Hematopoietic multipotent progenitor cell treated with erythropoietin and hydrocortisone succinate and interleukin-3 and kit ligand, for 8 days (in vitro differentiated cells): ENCODE measurements at regions not wholly inside any gene's neighbourhood (a gene's known extent, or its start where the extent isn't known, plus 50 kb on each side); places are given as distances from the start of the nearest gene placed in this dataset.
"Not testable (repeated sequence)": the region's sequence is repeated elsewhere in the genome, so short reads cannot be mapped to it uniquely, and the experiment has no call there.

Experiments
- DNase-seq: peaks from one replicate; pipeline ENCODE4 v3.0.0-alpha.2; 2015

DNA sequence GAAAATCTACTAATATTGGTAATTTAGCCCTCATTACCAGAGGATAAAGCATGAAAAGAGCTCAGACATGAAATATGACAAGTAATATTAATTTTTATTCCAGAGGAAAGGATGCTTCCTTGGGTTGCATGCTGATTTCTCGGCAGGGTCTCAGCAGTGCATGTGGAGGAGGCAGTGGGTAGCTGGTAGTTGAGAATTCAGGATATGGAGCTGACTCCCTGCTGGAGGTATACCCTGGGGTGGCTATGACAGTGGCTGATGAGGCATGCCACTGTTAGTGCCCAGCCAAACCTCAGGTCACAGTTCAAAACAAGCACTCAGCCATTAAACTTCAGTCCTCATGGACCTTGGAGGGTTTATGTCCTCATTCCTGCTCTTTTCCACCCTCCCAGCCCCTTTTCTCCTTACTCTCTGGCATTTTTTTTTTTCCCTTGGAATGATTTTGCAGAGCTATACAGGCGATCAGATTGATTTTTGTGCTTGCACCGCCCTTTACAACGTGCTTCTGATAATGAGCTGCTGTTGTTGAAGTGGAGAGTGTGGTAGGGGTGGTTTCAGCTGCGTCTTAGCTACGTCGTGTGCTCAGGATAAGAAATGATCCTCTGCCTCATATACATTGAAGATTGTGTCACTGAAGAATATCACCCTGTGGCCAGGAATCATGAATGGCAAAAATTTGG lies 761.9 kb upstream of the MMS22L start:
- no peak for DNase-seq

DNA sequence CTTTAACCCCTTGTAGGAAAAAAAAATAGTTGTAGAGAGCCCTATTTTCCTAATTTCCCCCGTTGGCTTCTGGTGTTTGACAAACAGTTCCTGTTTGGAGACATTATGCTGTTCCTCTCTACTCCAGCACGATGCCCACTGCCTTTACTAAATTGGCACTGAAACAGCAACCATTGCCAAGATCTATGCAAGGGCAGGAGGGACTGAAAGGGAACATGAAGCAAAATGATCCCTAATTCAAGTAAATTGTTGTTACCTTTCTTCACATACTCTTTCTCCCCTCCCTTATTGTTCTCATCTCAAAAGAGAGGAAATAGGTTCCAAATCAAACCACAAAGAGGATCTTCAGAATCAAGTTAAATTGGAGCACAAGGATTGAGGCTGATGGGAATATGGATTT lies 764.1 kb upstream of the MMS22L start:
- DNase-seq = no peak

GRCh38 chr6:98047871-98048270 lies 764.9 kb upstream of the MMS22L start:
- DNase-seq = no peak

- no peak for DNase-seq
These were observed 771.4 kb upstream of the MMS22L start for GRCh38 chr6:98054453-98054852.

GRCh38 chr6:98056955-98057354 lies 773.9 kb upstream of the MMS22L start:
- DNase-seq = no peak

DNA sequence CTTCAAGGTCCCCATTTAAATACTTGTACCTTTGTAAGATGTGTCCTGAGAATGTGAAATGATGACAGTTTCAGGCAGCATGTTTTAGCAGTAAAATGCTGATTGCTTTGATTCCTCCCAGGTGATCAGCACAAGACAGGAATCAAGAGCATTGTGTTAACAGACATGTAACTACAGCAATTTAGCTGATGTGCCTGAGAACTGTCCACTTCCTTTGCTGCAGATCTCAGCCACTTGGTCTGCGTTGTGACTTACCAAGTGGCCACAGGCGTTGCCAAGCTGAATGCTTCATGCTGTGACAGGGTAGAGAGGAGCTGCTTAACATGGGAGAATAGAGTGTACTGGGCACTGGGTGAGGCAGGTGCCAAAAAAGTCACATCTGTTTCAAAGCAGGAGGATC lies 767.0 kb upstream of the POU3F2 start:
- no peak for DNase-seq

GRCh38 chr6:98088537-98088936 lies 745.8 kb upstream of the POU3F2 start:
- not testable (repeated sequence) for DNase-seq

- DNase-seq = no peak
These were observed 742.0 kb upstream of the POU3F2 start for GRCh38 chr6:98092331-98092730.

DNA sequence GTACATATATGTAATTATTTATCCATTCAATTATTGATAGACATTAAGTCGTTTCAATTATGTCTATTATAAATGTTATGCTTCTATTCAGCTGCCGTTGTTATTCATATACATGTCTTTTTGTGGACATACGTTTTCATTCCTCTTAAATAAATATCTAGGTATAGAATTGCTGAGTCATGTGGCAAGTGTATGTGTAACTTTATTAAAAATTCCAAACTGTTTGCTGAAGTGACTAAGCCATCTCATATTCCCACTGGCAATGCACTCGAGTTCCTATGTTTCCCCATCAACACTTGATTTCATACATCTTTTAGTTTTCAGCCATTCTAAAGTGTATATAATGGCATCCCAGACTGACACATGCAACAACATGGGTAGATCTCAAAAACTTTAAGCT lies 739.7 kb upstream of the POU3F2 start:
- DNase-seq = no peak

- DNase-seq = no peak
These were observed 726.6 kb upstream of the POU3F2 start for GRCh38 chr6:98107801-98108200.

- DNase-seq = no peak
These were observed 717.9 kb upstream of the POU3F2 start for GRCh38 chr6:98116455-98116854.

- DNase-seq = no peak
These were observed 717.3 kb upstream of the POU3F2 start for GRCh38 chr6:98117068-98117467.

- no peak for DNase-seq
These were observed 715.9 kb upstream of the POU3F2 start for GRCh38 chr6:98118397-98119045.

DNA sequence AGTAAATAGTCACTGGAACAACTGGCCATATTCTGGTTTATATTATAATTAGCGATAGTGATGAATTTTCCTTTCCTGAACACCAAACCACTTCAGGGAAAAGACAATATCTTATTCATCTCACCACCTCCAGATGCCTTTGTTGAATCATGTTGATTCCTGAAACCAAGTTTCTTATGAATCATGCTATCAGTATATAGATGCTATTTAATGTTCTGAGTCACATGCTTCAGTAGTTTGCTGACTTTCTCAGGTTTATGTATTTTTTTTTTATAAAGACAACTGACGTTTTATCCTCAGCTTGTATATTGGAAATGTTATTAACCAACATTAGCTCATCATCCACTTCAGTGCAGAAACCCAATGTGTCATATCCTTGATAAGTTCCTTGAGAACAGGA lies 710.2 kb upstream of the POU3F2 start:
- no peak for DNase-seq

DNA sequence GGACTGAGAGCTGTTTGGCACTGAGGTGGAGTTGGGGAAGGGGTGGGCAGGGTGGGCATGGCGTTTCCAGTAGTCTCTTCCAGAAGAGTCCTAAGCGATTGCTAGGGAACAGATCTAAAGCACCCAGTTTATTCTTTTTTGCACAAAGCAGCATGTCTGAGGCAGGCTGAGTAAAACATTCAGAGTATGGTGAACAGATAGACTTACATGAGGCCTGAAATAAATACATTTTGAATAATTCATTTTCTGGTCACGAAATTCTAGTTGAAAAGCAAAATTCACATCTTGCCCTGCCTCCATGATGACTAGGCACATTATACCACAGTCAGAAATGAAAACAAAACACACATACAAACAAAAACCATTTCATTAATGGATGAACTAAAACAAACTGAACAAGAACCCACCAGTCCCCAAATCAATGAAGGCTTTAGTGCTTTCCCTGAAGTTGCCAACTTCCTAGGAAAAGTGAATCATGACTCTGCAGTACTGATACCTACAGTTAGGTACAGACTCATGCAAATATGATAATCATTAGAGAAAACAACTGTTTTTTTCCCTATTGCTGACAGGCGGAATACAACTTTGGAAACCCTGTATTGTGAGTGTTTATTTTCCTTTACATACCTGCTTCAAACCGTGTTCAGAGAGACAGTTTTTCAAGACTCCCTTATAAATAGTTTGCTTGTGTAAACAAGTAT lies 702.9 kb upstream of the POU3F2 start:
- no peak for DNase-seq

DNA sequence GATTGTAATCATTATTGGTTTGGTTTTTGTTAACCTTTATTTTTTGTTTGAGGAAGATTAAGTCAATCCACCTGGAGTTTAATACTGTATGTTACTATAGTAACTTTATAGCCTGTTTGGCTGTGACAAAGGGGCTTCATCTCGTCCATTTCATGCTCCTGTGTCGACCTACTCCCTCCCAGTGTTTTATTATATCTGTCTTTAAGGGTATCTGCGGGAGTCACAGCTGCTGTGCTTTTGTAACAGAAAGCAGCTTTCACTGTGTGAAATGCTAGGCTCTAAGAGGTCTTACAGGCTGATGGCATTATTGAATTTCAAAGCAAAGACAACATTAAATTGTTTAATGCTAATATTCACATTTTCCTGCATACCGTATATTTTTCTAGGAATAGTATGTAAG lies 698.0 kb upstream of the POU3F2 start:
- DNase-seq = no peak

DNA sequence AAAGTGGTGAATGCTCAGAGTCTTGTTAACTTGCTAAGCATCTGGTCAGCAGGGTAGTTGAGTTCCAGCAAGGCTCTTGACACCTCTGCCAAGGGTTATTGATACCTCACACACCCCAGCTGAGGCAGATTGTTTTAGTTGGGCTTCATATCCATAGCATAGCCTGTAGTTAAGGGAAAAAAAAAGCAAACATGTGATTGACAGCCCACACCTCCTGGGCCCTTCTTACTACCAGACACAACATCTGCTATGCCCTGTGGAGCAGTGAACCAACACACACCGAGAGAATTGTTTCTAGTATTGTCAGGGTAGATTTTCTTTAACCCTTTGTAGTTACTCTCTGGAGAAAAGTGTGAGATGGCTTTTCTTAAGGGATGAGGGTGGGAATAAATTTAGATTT lies 697.0 kb upstream of the POU3F2 start:
- no peak for DNase-seq

- DNase-seq = no peak
These were observed 691.5 kb upstream of the POU3F2 start for GRCh38 chr6:98142839-98143238.

- DNase-seq = no peak
These were observed 687.7 kb upstream of the POU3F2 start for GRCh38 chr6:98146656-98147055.

- no peak for DNase-seq
These were observed 677.8 kb upstream of the POU3F2 start for GRCh38 chr6:98156580-98156979.

GRCh38 chr6:98179606-98180005 lies 654.8 kb upstream of the POU3F2 start:
- no peak for DNase-seq

DNA sequence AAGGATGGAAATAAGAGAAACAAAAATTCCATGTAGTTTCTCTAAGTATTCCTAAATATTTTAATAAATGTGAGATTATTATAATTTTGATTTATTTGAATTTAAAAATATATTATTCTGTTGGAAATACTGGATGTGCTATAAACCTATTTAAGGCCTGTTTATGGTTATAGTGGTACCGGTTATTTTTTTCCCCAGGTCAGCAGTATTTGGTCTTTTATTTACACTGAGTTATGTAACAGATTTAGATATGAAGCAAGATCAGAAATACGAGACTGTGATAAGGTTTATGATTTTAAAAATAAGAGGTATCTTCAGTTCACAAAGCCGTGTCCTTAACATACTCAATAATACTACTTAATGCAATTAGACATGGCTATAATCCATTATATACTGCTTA lies 634.3 kb upstream of the POU3F2 start:
- DNase-seq = no peak

DNA sequence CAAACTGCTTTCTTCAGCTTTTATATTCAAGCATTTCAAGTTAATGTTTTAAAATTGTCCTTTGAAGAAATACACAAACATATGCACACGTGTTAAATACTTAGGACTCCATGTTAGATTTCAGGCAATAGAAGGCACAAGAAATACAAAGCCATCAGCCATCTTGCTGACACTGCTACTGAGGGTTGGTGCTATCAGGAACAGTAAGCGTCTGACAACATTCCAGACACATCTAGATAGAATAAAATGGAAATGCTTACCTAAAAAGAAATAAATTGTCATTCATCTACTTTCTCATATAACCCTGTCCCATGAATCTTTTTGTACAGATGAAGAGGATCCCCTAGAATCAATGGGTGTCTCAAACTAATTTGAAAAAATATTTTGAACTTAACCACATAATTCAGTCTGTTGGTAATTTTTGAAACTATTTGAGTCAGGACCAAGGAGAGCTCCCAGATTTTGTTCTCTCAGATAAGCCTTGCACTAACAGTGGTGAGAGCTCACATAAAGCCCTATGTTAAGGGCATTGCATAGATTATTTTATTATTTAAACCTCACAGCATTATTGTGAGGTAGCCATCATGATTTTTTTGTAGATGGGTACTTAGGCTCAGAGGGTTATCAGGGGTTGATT lies 631.1 kb upstream of the POU3F2 start:
- DNase-seq = peak; percentile 1

- DNase-seq = no peak
These were observed 621.9 kb upstream of the POU3F2 start for GRCh38 chr6:98212468-98212867.
